Keratinocyte (primary cell): ENCODE measurements at regions not wholly inside any gene's neighbourhood (a gene's known extent, or its start where the extent isn't known, plus 50 kb on each side); places are given as distances from the start of the nearest gene placed in this dataset.

ENCODE experiments used
- CTCF ChIP-seq, 3 experiments: IDR thresholded peaks in 1 of 3; conservative IDR thresholded peaks in 1 of 3; optimal IDR thresholded peaks in 1 of 3; 2 replicates in 2 of 3; 3 replicates in 1 of 3; pipeline versions ENCODE3 to v1.5.1; 2011; ENCODE audit warnings: low read length in 3 of 3, mild to moderate bottlenecking in 3 of 3, moderate library complexity in 2 of 3, control low read depth in 1 of 3, inconsistent platforms in 1 of 3; ENCODE audit not compliant: insufficient read depth in 2 of 3; ENCODE audit errors: extremely low read depth in 1 of 3
- EZH2 ChIP-seq: IDR thresholded peaks from one replicate; pipeline ENCODE4 v1.6.1; 2012; ENCODE audit warnings: inconsistent platforms, mild to moderate bottlenecking, low read length, moderate library complexity

GRCh38 chr18:59764281-59764680, 67.1 kb upstream of the CCBE1 start:
- no peak for TF ChIP-seq EZH2
- no peak for TF ChIP-seq CTCF (optimal IDR thresholded peaks at IDR 0.05 in 1 of 3, IDR thresholded peaks at IDR 0.05 in 1 of 3, conservative IDR thresholded peaks at IDR 0.05 in 1 of 3; ENCODE audit: extremely low read depth in 1 of 3, insufficient read depth in 2 of 3, low read length in 3 of 3)
